Choroid plexus epithelial cell (primary cell): ENCODE measurements at regions not wholly inside any gene's neighbourhood (a gene's known extent, or its start where the extent isn't known, plus 50 kb on each side); places are given as distances from the start of the nearest gene placed in this dataset.

ENCODE experiments used
- DNase-seq: peaks from one replicate; pipeline ENCODE4 v3.0.0-alpha.2; 2010; ENCODE audit warnings: low read depth
- H3K4me3 ChIP-seq: 2 replicates; pipeline ENCODE4 v1.5.1; 2011; ENCODE audit warnings: low read depth, mild to moderate bottlenecking, control low read depth, low read length, moderate library complexity
- TF ChIP-seq, protein P1 (sequence below): conservative IDR thresholded peaks from 2 replicates; pipeline ENCODE4 v1.5.1; 2011; ENCODE audit warnings: low read depth, mild to moderate bottlenecking, control low read depth, inconsistent platforms, low read length, moderate library complexity

DNA sequence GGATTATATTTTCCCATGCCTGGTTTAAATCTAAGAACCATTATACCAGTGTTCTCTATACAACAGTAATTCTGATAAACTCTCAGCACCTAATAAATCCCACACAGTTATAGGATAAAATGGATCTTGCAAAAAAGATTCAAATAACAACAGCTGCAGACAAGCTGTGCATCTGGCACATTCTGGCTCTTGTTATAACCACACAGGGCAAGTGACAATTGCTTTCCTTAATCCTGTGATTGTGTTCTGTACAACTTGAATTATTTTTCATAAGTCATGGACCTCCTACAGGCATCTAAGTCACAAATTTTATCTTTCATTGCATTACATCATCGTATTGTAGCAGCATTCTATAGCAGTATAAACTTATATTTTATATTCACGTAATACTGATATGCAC lies 948.3 kb downstream of the SLITRK1 start:
- TF ChIP-seq, protein P1, sequence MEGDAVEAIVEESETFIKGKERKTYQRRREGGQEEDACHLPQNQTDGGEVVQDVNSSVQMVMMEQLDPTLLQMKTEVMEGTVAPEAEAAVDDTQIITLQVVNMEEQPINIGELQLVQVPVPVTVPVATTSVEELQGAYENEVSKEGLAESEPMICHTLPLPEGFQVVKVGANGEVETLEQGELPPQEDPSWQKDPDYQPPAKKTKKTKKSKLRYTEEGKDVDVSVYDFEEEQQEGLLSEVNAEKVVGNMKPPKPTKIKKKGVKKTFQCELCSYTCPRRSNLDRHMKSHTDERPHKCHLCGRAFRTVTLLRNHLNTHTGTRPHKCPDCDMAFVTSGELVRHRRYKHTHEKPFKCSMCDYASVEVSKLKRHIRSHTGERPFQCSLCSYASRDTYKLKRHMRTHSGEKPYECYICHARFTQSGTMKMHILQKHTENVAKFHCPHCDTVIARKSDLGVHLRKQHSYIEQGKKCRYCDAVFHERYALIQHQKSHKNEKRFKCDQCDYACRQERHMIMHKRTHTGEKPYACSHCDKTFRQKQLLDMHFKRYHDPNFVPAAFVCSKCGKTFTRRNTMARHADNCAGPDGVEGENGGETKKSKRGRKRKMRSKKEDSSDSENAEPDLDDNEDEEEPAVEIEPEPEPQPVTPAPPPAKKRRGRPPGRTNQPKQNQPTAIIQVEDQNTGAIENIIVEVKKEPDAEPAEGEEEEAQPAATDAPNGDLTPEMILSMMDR: no peak
- no peak overlapping the region for H3K4me3 ChIP-seq
- no peak for DNase-seq

DNA sequence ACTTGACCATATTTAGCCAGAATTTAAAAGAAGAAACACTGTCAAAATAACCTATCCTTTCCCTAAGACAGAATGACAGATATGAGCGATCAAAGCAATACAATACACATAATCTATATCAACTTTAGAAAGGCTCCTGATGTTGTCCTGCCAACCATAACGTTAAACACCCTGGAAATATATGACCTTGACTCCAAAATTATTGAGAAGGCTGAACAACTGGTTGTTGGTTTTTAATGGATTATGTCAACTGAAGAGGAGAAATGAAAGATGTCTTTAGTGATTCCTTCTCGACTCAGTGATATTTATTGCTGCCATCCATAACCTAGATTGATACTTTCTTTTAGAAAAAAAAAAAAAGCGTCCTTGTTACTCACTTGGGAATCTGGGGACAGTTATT lies 957.2 kb downstream of the SLITRK1 start:
- TF ChIP-seq, protein P1: no peak
- no peak overlapping the region for H3K4me3 ChIP-seq
- DNase-seq: no peak

DNA sequence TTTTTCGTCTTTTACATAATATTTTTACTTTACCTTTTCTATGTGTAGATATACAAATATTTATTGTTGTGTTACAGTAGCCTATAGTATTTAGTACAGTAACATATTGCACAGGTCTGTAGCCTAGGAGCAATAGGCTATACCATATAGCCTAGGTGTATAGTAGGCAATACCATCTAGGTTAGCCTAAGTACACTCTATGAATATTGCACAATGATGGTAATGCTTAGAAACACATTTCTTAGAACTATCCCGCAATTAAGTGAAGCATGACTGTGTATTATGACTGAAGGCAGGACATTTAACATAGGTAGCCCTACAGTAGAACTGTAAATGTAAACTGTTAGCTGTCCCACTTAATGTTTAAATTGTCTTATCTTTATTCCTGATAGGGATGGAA lies 964.3 kb downstream of the SLITRK1 start:
- TF ChIP-seq, protein P1: no peak
- no peak for DNase-seq
- no peak overlapping the region for H3K4me3 ChIP-seq

DNA sequence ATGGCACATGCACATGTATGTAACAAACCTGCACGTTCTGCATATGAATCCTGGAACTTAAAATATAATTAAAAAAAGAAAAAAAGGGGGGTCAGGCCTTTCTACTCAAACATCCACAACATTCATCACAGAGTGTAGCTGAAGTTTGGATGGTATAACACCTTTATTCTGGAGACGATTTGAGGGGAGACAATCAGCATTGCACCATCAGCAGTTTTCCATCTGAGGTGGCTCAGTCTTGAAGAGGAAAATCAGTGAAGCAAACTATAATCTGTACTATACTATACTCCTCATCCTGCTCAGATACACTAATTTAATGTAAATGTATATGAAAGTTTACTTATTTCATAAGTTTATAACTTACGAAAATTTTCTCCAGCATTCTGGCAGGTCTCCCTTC lies 969.7 kb downstream of the SLITRK1 start:
- TF ChIP-seq, protein P1: no peak
- no peak overlapping the region for H3K4me3 ChIP-seq
- no peak for DNase-seq

DNA sequence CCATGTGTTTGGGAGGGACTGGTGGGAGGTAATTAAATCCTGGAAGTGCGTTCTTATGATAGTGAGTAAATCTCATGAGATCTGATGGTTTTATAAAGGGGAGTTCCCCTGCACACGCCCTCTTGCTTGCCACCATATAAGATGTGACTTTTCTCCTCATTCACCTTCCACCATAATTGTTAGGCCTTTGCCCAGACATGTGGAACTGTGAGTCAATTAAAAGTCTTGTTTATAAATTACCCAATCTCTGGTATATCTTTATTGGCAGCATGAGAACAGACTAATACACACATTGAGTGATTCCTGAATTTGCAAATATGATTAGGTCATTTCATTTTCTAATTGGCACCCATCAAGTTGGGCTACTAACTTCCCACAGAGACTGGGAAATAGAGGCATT lies 977.2 kb downstream of the SLITRK1 start:
- H3K4me3 ChIP-seq: no peak overlapping the region
- TF ChIP-seq, protein P1: no peak
- DNase-seq: no peak

DNA sequence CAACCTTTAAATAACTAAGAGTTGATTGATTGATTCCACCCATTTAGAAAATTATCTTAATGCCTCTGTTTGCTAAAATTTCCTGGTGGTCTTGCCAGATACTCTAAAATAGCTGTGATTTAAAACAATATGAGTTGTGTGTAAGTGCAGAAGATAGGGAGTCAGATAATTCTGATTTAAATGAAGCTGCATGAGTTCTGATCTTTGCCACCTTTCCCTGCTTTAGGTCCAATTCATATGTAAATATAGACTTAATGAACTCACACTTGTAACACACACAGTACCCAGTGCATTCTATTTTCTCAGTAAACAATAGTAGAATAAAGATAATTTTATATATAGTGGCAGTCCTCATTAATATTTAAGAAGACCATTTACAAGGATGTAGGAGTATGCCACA lies 981.8 kb downstream of the SLITRK1 start:
- DNase-seq: no peak
- TF ChIP-seq, protein P1: no peak
- H3K4me3 ChIP-seq: no peak overlapping the region

DNA sequence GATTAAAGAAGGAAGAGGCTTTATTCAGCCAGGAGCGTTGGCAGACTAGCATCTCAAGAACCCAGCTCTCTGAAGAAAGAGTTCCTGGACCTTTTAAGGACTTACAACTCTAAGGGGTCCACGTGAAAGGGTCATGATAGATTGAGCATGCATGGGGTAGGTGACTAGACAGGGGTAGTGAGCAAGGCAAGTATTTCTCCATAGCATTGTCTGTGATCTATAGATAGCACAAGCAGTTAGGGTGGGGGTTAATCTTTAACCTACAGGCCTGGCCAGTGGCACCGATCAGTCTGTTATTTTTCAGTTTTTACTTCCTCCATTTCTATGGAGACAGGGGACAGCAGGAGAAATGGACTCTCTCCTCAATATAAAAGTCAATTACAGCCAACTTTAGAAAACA lies 983.7 kb downstream of the SLITRK1 start:
- no peak overlapping the region for H3K4me3 ChIP-seq
- no peak for DNase-seq
- TF ChIP-seq, protein P1: no peak
